ENCODE measurements at regions not wholly inside any gene's neighbourhood (a gene's known extent, or its start where the extent isn't known, plus 50 kb on each side); places are given as distances from the start of the nearest gene placed in this dataset.

- no peak overlapping the region for H3K27ac ChIP-seq
Measured at GRCh38 chr2:7711167-7711566, 794.0 kb downstream of the RNF144A start.

GRCh38 chr2:7719876-7720275 lies 802.7 kb downstream of the RNF144A start:
- DNase-seq = no peak
- TF ChIP-seq POLR2AphosphoS5 (IDR thresholded peaks at IDR 0.05) = no peak
- TF ChIP-seq CTCF (IDR thresholded peaks at IDR 0.05) = no peak
- TF ChIP-seq POLR2A (IDR thresholded peaks at IDR 0.05) = no peak
- TF ChIP-seq EP300 (IDR thresholded peaks at IDR 0.05) = no peak
- H3K27ac ChIP-seq = no peak overlapping the region
- intact Hi-C loops (cut with DNase I; ENCODE audit: low total_unique reads) = no loop called here
- no peaks in the 10 kb centered on the region for H3K4me1 ChIP-seq
- no peaks in the 10 kb centered on the region for H3K27me3 ChIP-seq
- H3K36me3 ChIP-seq = no peaks in the 10 kb centered on the region
- no peaks in the 10 kb centered on the region for H3K9me3 ChIP-seq
- no peak overlapping the region for H3K4me3 ChIP-seq
- WGBS, 5 donors = 69 to 82% (median 76%) methylated on average over 2 of the region's 2 CpGs

More at GRCh38 chr2:7711167-7711566, 794.0 kb downstream of the RNF144A start:
- no peaks in the 10 kb centered on the region for H3K36me3 ChIP-seq
- no peak for DNase-seq
- H3K4me3 ChIP-seq = no peak overlapping the region
- H3K9me3 ChIP-seq = no peaks in the 10 kb centered on the region
- no peaks in the 10 kb centered on the region for H3K27me3 ChIP-seq
- intact Hi-C loops (cut with DNase I; ENCODE audit: low total_unique reads) = no loop called here
- TF ChIP-seq CTCF (IDR thresholded peaks at IDR 0.05) = no peak
- TF ChIP-seq POLR2AphosphoS5 (IDR thresholded peaks at IDR 0.05) = no peak
- TF ChIP-seq POLR2A (IDR thresholded peaks at IDR 0.05) = no peak
- TF ChIP-seq EP300 (IDR thresholded peaks at IDR 0.05) = no peak
- no peaks in the 10 kb centered on the region for H3K4me1 ChIP-seq

GRCh38 chr2:7721413-7721995 lies 804.3 kb downstream of the RNF144A start:
- TF ChIP-seq POLR2AphosphoS5 (IDR thresholded peaks at IDR 0.05) = no peak
- H3K36me3 ChIP-seq = no peaks in the 10 kb centered on the region
- H3K27me3 ChIP-seq = no peaks in the 10 kb centered on the region
- WGBS, 5 donors = 90 to 95% (median 93%) methylated on average over 10 of the region's 10 CpGs
- no peak overlapping the region for H3K27ac ChIP-seq
- no peak for DNase-seq
- H3K4me3 ChIP-seq = no peak overlapping the region
- H3K9me3 ChIP-seq = no peaks in the 10 kb centered on the region
- H3K4me1 ChIP-seq = no peaks in the 10 kb centered on the region
- intact Hi-C loops (cut with DNase I; ENCODE audit: low total_unique reads) = no loop called here

GRCh38 chr2:7722212-7722910 lies 805.1 kb downstream of the RNF144A start:
- intact Hi-C loops (cut with DNase I; ENCODE audit: low total_unique reads) = no loop called here
- H3K4me3 ChIP-seq = no peak overlapping the region
- H3K36me3 ChIP-seq = no peaks in the 10 kb centered on the region
- no peaks in the 10 kb centered on the region for H3K4me1 ChIP-seq
- H3K27ac ChIP-seq = no peak overlapping the region
- no peaks in the 10 kb centered on the region for H3K9me3 ChIP-seq
- 90 to 92% (median 91%) methylated on average over 13 of the region's 13 CpGs for WGBS, 5 donors
- no peak for DNase-seq
- TF ChIP-seq EP300 (IDR thresholded peaks at IDR 0.05) = no peak
- no peak for TF ChIP-seq CTCF (IDR thresholded peaks at IDR 0.05)
- no peak for TF ChIP-seq POLR2A (IDR thresholded peaks at IDR 0.05)
- no peak for TF ChIP-seq POLR2AphosphoS5 (IDR thresholded peaks at IDR 0.05)
- H3K27me3 ChIP-seq = no peaks in the 10 kb centered on the region

GRCh38 chr2:7724336-7724735 lies 807.1 kb downstream of the RNF144A start:
- no peak overlapping the region for H3K4me3 ChIP-seq
- 43 to 69% (median 50%) methylated on average over 5 of the region's 5 CpGs for WGBS, 5 donors
- DNase-seq = no peak
- intact Hi-C loops (cut with DNase I; ENCODE audit: low total_unique reads) = no loop called here
- TF ChIP-seq EP300 (IDR thresholded peaks at IDR 0.05) (no peak), POLR2A (IDR thresholded peaks at IDR 0.05) (no peak), POLR2AphosphoS5 (IDR thresholded peaks at IDR 0.05) (no peak), CTCF (IDR thresholded peaks at IDR 0.05) (no peak)
- H3K27me3 ChIP-seq = no peaks in the 10 kb centered on the region
- H3K9me3 ChIP-seq = no peaks in the 10 kb centered on the region
- H3K27ac ChIP-seq = no peak overlapping the region
- H3K4me1 ChIP-seq = no peaks in the 10 kb centered on the region
- H3K36me3 ChIP-seq = no peaks in the 10 kb centered on the region
